AG04450 (cell line): ENCODE measurements at regions not wholly inside any gene's neighbourhood (a gene's known extent, or its start where the extent isn't known, plus 50 kb on each side); places are given as distances from the start of the nearest gene placed in this dataset.

Source experiments
- CTCF ChIA-PET: fragments of 300-600, 350-600 bp; formaldehyde crosslinking; extraction: SDS; loops from one replicate; lab custom pipeline; 2022; ENCODE audit warnings: antibody characterized with exemption, inconsistent platforms; lab: Charles Lee
- POLR2A ChIA-PET: fragments of 350-600 bp; formaldehyde crosslinking; extraction: SDS; loops from one replicate; lab custom pipeline; 2021; ENCODE audit warnings: antibody characterized with exemption, inconsistent platforms; lab: Yijun Ruan, JAX
- DNase-seq: peaks from one replicate; pipeline ENCODE4 v3.0.0-alpha.2; 2011; ENCODE audit warnings: low read depth, low spot score
- H3K27ac ChIP-seq: one replicate; pipeline ENCODE4 v1.5.1; 2012; ENCODE audit warnings: low read depth, low read length, control low read depth
- H3K27me3 ChIP-seq: one replicate; pipeline ENCODE4 v1.6.0; 2012; ENCODE audit warnings: low read length; ENCODE audit not compliant: control insufficient read depth, insufficient read depth
- H3K4me3 ChIP-seq: 2 replicates; pipeline ENCODE4 v1.5.1; 2011; ENCODE audit warnings: mild to moderate bottlenecking, low read depth, low read length, control low read depth
- H3K9me3 ChIP-seq: 2 replicates; pipeline ENCODE4 v1.5.1; 2012; ENCODE audit warnings: low read length; ENCODE audit not compliant: control insufficient read depth, insufficient read depth
- CTCF ChIP-seq: IDR thresholded peaks from 2 replicates; pipeline ENCODE4 v1.5.1; 2011; ENCODE audit warnings: low read depth, low read length, control low read depth, inconsistent platforms

GRCh38 chr2:235170536-235171521, 219.0 kb downstream of the SH3BP4 start:
- ChIA-PET CTCF (interaction anchor here (0.8 to 1.0 kb wide), 2 partner anchors 35 to 63 kb away, joined by 4 read pairs; no protein-coding TSS in a partner anchor), POLR2A (no interaction called here)
- Histone ChIP-seq H3K9me3 (no peaks in the 10 kb centered on the region), H3K4me3 (no peak overlapping the region), H3K27ac (peak overlapping the region; percentile 39), H3K27me3 (peaks cover 4% of the 10 kb centered on the region)
- peak; percentile 52 for TF ChIP-seq CTCF
- DNase-seq = peak; percentile 13

GRCh38 chr2:235171550-235172031, 219.8 kb downstream of the SH3BP4 start:
- no peak for TF ChIP-seq CTCF
- peaks cover 4% of the 10 kb centered on the region for H3K27me3 ChIP-seq
- H3K27ac ChIP-seq = no peak overlapping the region
- CTCF ChIA-PET = no interaction called here
- peak; percentile 10 for DNase-seq
- H3K9me3 ChIP-seq = no peaks in the 10 kb centered on the region
- POLR2A ChIA-PET = no interaction called here
- no peak overlapping the region for H3K4me3 ChIP-seq

GRCh38 chr2:235180642-235181041, 228.8 kb downstream of the SH3BP4 start:
- Histone ChIP-seq H3K27me3 (peaks cover 16% of the 10 kb centered on the region), H3K4me3 (no peak overlapping the region), H3K27ac (no peak overlapping the region), H3K9me3 (no peaks in the 10 kb centered on the region)
- ChIA-PET POLR2A (no interaction called here), CTCF (no interaction called here)
- no peak for TF ChIP-seq CTCF
- DNase-seq = no peak

GRCh38 chr2:235183786-235184185, 232.0 kb downstream of the SH3BP4 start:
- POLR2A ChIA-PET = no interaction called here
- Histone ChIP-seq H3K27me3 (peaks cover 14% of the 10 kb centered on the region), H3K9me3 (no peaks in the 10 kb centered on the region), H3K4me3 (no peak overlapping the region), H3K27ac (no peak overlapping the region)
- no peak for DNase-seq
- TF ChIP-seq CTCF = no peak
- CTCF ChIA-PET = interaction anchor here (1.2 kb wide), 2 partner anchors 368 to 411 kb away, joined by 3 to 6 read pairs; no protein-coding TSS in a partner anchor

- POLR2A ChIA-PET = no interaction called here
- H3K27me3 ChIP-seq = peaks cover 26% of the 10 kb centered on the region
- CTCF ChIA-PET = interaction anchor here (1.4 kb wide), 1 partner anchor 578 kb away, joined by 3 read pairs; no protein-coding TSS in a partner anchor
- H3K9me3 ChIP-seq = no peaks in the 10 kb centered on the region; the same call in 1 of the 2 replicates
- H3K4me3 ChIP-seq = no peak overlapping the region
- no peak for DNase-seq
- no peak overlapping the region for H3K27ac ChIP-seq
- no peak for TF ChIP-seq CTCF
Observed at GRCh38 chr2:235187806-235188205, 236.0 kb downstream of the SH3BP4 start.
